NCI-H2171 (cell line): ENCODE measurements at regions not wholly inside any gene's neighbourhood (a gene's known extent, or its start where the extent isn't known, plus 50 kb on each side); places are given as distances from the start of the nearest gene placed in this dataset.
"Not testable (repeated sequence)": the region's sequence is repeated elsewhere in the genome, so short reads cannot be mapped to it uniquely, and the experiment has no call there.

Experiments used
- DNase-seq: peaks from one replicate; lab custom pipeline; 2025; lab: John Stamatoyannopoulos, UW

- no peak for DNase-seq
Observed at GRCh38 chr16:66052745-66053144, 313.7 kb upstream of the CDH5 start.

- no peak for DNase-seq
Observed at GRCh38 chr16:66050991-66051390, 315.5 kb upstream of the CDH5 start.

- DNase-seq: no peak
Observed at GRCh38 chr16:66049865-66050264, 316.6 kb upstream of the CDH5 start.

GRCh38 chr16:66045626-66046025 lies 320.9 kb upstream of the CDH5 start:
- DNase-seq: no peak

GRCh38 chr16:66044556-66044955 lies 321.9 kb upstream of the CDH5 start:
- no peak for DNase-seq

GRCh38 chr16:66044089-66044488 lies 322.4 kb upstream of the CDH5 start:
- no peak for DNase-seq

GRCh38 chr16:66043326-66043725 lies 323.2 kb upstream of the CDH5 start:
- DNase-seq: no peak

- DNase-seq: no peak
Observed at GRCh38 chr16:66042341-66042740, 324.1 kb upstream of the CDH5 start.

GRCh38 chr16:66041907-66042306 lies 324.6 kb upstream of the CDH5 start:
- DNase-seq: no peak

GRCh38 chr16:66039793-66040192 lies 326.7 kb upstream of the CDH5 start:
- DNase-seq: no peak

- DNase-seq: no peak
Observed at GRCh38 chr16:66036793-66037715, 329.4 kb upstream of the CDH5 start.

- DNase-seq: no peak
Observed at GRCh38 chr16:66036184-66036583, 330.3 kb upstream of the CDH5 start.

- DNase-seq: no peak
Observed at GRCh38 chr16:66035096-66035495, 331.4 kb upstream of the CDH5 start.

GRCh38 chr16:66032841-66033240 lies 333.6 kb upstream of the CDH5 start:
- DNase-seq: no peak

GRCh38 chr16:66030036-66030435 lies 336.5 kb upstream of the CDH5 start:
- DNase-seq: no peak

GRCh38 chr16:66028510-66029216 lies 337.8 kb upstream of the CDH5 start:
- DNase-seq: no peak

- no peak for DNase-seq
Observed at GRCh38 chr16:66026787-66027330, 339.6 kb upstream of the CDH5 start.

- no peak for DNase-seq
Observed at GRCh38 chr16:66026211-66026610, 340.3 kb upstream of the CDH5 start.

GRCh38 chr16:66025751-66026150 lies 340.7 kb upstream of the CDH5 start:
- no peak for DNase-seq

- DNase-seq: not testable (repeated sequence)
Observed at GRCh38 chr16:66024567-66024966, 341.9 kb upstream of the CDH5 start.

- no peak for DNase-seq
Observed at GRCh38 chr16:66023481-66023880, 343.0 kb upstream of the CDH5 start.

GRCh38 chr16:66020642-66021041 lies 345.8 kb upstream of the CDH5 start:
- DNase-seq: no peak

GRCh38 chr16:66020046-66020445 lies 346.4 kb upstream of the CDH5 start:
- no peak for DNase-seq
